H1 (cell line): ENCODE measurements at regions not wholly inside any gene's neighbourhood (a gene's known extent, or its start where the extent isn't known, plus 50 kb on each side); places are given as distances from the start of the nearest gene placed in this dataset.

Experiments
- CTCF ChIA-PET: fragments of 300-600 bp; sonication (Branson Sonifier 250); formaldehyde crosslinking; loops from one replicate; lab custom pipeline; 2021; ENCODE audit not compliant: partially characterized antibody; lab: Charles Lee
- POLR2A ChIA-PET: fragments of 300-600 bp; sonication (Branson Sonifier 250); formaldehyde crosslinking; loops from one replicate; lab custom pipeline; 2021; ENCODE audit warnings: inconsistent platforms; ENCODE audit not compliant: partially characterized antibody; lab: Charles Lee
- DNase-seq, 2 experiments: peaks; one replicate each; pipeline versions ENCODE4 v3.0.0 to v3.0.0-alpha.2; 2010 to 2022; ENCODE audit warnings: low spot score in 2 of 2, low read depth in 1 of 2, mixed read lengths in 1 of 2
- FAIRE-seq: peaks from 2 replicates; lab custom pipeline; 2011; peaks lifted over from hg19 to GRCh38; lab: Jason Lieb, UNC
- H2AFZ ChIP-seq: 2 replicates; pipeline ENCODE4 v1.8.1; 2012; ENCODE audit warnings: low read length, inconsistent platforms
- H2AK5ac ChIP-seq: 2 replicates; pipeline ENCODE4 v1.6.1; 2013; ENCODE audit warnings: low read depth, low read length
- H2BK120ac ChIP-seq: replicated peaks from 2 replicates; pipeline ENCODE3; 2013; ENCODE audit warnings: low read depth, low read length, inconsistent platforms
- H2BK12ac ChIP-seq: 2 replicates; pipeline ENCODE4 v1.6.1; 2013; ENCODE audit warnings: low read depth, low read length
- H2BK15ac ChIP-seq: 2 replicates; pipeline ENCODE4 v1.6.1; 2013; ENCODE audit warnings: low read length
- H2BK20ac ChIP-seq: 2 replicates; pipeline ENCODE4 v1.6.1; 2013; ENCODE audit warnings: low read length
- H2BK5ac ChIP-seq: 2 replicates; pipeline ENCODE4 v1.6.1; 2013; ENCODE audit warnings: low read depth, low read length
- H3K14ac ChIP-seq: 2 replicates; pipeline ENCODE4 v1.6.1; 2013; ENCODE audit warnings: inconsistent platforms; ENCODE audit not compliant: insufficient read length
- H3K18ac ChIP-seq: 2 replicates; pipeline ENCODE4 v1.6.1; 2013; ENCODE audit warnings: low read length; ENCODE audit errors: extremely low read depth
- H3K23ac ChIP-seq: 2 replicates; pipeline ENCODE4 v1.6.1; 2013; ENCODE audit warnings: inconsistent platforms; ENCODE audit not compliant: insufficient read length
- H3K23me2 ChIP-seq: 2 replicates; pipeline ENCODE4 v1.6.1; 2013; ENCODE audit warnings: low read depth, low read length
- H3K27ac ChIP-seq: 2 replicates; pipeline ENCODE4 v1.6.1; 2011; ENCODE audit warnings: low read depth, low read length, inconsistent platforms
- H3K27me3 ChIP-seq, 4 experiments: replicated peaks in 1 of 4; 1 replicate in 1 of 4; 2 replicates in 3 of 4; pipeline versions ENCODE4 v1.6.1 to v1.8.1; 2011 to 2013; ENCODE audit warnings: low read length in 3 of 4, mild to moderate bottlenecking in 3 of 4, inconsistent platforms in 2 of 4, mixed read lengths in 2 of 4, moderate library complexity in 1 of 4; ENCODE audit not compliant: control insufficient read depth in 3 of 4, insufficient read depth in 3 of 4; ENCODE audit errors: extremely low read depth in 1 of 4
- H3K36me3 ChIP-seq, 4 experiments: 2 replicates each; pipeline versions ENCODE4 v1.6.1 to v1.8.1; 2011 to 2013; ENCODE audit warnings: mild to moderate bottlenecking in 4 of 4, low read length in 3 of 4, moderate library complexity in 2 of 4, control low read depth in 1 of 4, inconsistent platforms in 1 of 4; ENCODE audit not compliant: insufficient read depth in 4 of 4, control insufficient read depth in 2 of 4
- H3K4ac ChIP-seq: replicated peaks from 2 replicates; pipeline ENCODE3; 2013; ENCODE audit warnings: low read length, low read depth, mixed read lengths, inconsistent platforms; ENCODE audit not compliant: insufficient read length
- H3K4me1 ChIP-seq, 4 experiments: replicated peaks in 1 of 4; 1 replicate in 1 of 4; 2 replicates in 3 of 4; pipeline versions ENCODE4 v1.6.1 to v1.8.1; 2011 to 2013; ENCODE audit warnings: low read length in 3 of 4, inconsistent platforms in 2 of 4, mixed read lengths in 1 of 4; ENCODE audit not compliant: insufficient read depth in 4 of 4, control insufficient read depth in 3 of 4
- H3K4me2 ChIP-seq, 2 experiments: 2 replicates each; pipeline versions ENCODE4 v1.6.1 to v1.8.1; 2011 to 2013; ENCODE audit warnings: low read depth in 2 of 2, low read length in 2 of 2, control low read depth in 1 of 2, inconsistent platforms in 1 of 2, mild to moderate bottlenecking in 1 of 2; ENCODE audit not compliant: insufficient read depth in 1 of 2
- H3K4me3 ChIP-seq, 4 experiments: fragments of 200-600, 300-600 bp in 1 of 4; sonication (generic), shearing (Covaris generic), sonication (Bioruptor Twin) in 1 of 4; 2 replicates each; pipeline versions ENCODE4 v1.5.1 to v1.8.1; 2011 to 2016; ENCODE audit warnings: low read length in 4 of 4, low read depth in 3 of 4, control low read depth in 2 of 4, inconsistent platforms in 2 of 4, mild to moderate bottlenecking in 2 of 4, mixed read lengths in 1 of 4, moderate library complexity in 1 of 4; ENCODE audit not compliant: insufficient read depth in 2 of 4; ENCODE audit errors: extremely low read depth in 1 of 4
- H3K56ac ChIP-seq: replicated peaks from 2 replicates; pipeline ENCODE3; 2013; ENCODE audit warnings: low read depth, mild to moderate bottlenecking, mixed read lengths, low read length, inconsistent platforms; ENCODE audit not compliant: insufficient read length
- H3K79me1 ChIP-seq: 2 replicates; pipeline ENCODE4 v1.6.1; 2013; ENCODE audit warnings: low read depth, low read length, control low read depth
- H3K79me2 ChIP-seq, 2 experiments: 2 replicates each; pipeline versions ENCODE4 v1.6.1 to v1.8.1; 2012 to 2013; ENCODE audit warnings: low read length in 2 of 2, mild to moderate bottlenecking in 2 of 2, inconsistent platforms in 1 of 2; ENCODE audit not compliant: insufficient read depth in 2 of 2, control insufficient read depth in 1 of 2
- H3K9ac ChIP-seq, 4 experiments: replicated peaks in 1 of 4; 1 replicate in 1 of 4; 2 replicates in 3 of 4; pipeline versions ENCODE4 v1.6.1 to v1.8.1; 2011 to 2013; ENCODE audit warnings: low read depth in 3 of 4, low read length in 3 of 4, control low read depth in 2 of 4, mild to moderate bottlenecking in 2 of 4, moderate library complexity in 2 of 4, inconsistent platforms in 1 of 4; ENCODE audit errors: extremely low read depth in 1 of 4
- H3K9me3 ChIP-seq, 2 experiments: 2 replicates each; pipeline versions ENCODE4 v1.6.1 to v1.8.1; 2012 to 2013; ENCODE audit warnings: mild to moderate bottlenecking in 2 of 2, moderate library complexity in 2 of 2, control low read depth in 1 of 2, inconsistent platforms in 1 of 2, low read depth in 1 of 2, low read length in 1 of 2, mixed read lengths in 1 of 2; ENCODE audit not compliant: insufficient read depth in 2 of 2
- H4K20me1 ChIP-seq, 2 experiments: replicated peaks in 1 of 2; 2 replicates each; pipeline versions ENCODE3 to v1.8.1; 2011 to 2013; ENCODE audit warnings: inconsistent platforms in 2 of 2, low read length in 2 of 2, mild to moderate bottlenecking in 1 of 2; ENCODE audit not compliant: insufficient read depth in 2 of 2, control insufficient read depth in 1 of 2
- H4K5ac ChIP-seq: 2 replicates; pipeline ENCODE4 v1.6.1; 2013; ENCODE audit warnings: low read length, low read depth, mixed read lengths, inconsistent platforms; ENCODE audit not compliant: insufficient read length
- H4K8ac ChIP-seq: 2 replicates; pipeline ENCODE4 v1.8.0; 2013; ENCODE audit warnings: mild to moderate bottlenecking, moderate library complexity, low read length, inconsistent platforms; ENCODE audit not compliant: insufficient read depth; ENCODE audit errors: extremely low read depth
- H4K91ac ChIP-seq: replicated peaks from 2 replicates; pipeline ENCODE3; 2013; ENCODE audit warnings: low read length, mixed read lengths, inconsistent platforms; ENCODE audit not compliant: insufficient read length
- CBX8 ChIP-seq: fragments of 300-800, 300-1000 bp; sonication (generic); IDR thresholded peaks from 2 replicates; pipeline ENCODE4 v1.7.1; 2016; ENCODE audit warnings: low read depth, low read length, borderline replicate concordance
- CHD2 ChIP-seq: IDR thresholded peaks from 2 replicates; pipeline ENCODE4 v1.6.1; 2012; ENCODE audit warnings: low read length, improper control_type of control experiment
- EP300 ChIP-seq, 2 experiments: IDR thresholded peaks; 1 replicate in 1 of 2; 2 replicates in 1 of 2; pipeline ENCODE4 v1.6.1; 2011 to 2012; ENCODE audit warnings: low read depth in 2 of 2, low read length in 2 of 2, mild to moderate bottlenecking in 2 of 2, borderline replicate concordance in 1 of 2, inconsistent platforms in 1 of 2, moderate library complexity in 1 of 2
- GABPA ChIP-seq: IDR thresholded peaks from 2 replicates; pipeline ENCODE4 v1.6.1; 2011; ENCODE audit warnings: mild to moderate bottlenecking, low read length, moderate library complexity, borderline replicate concordance; ENCODE audit not compliant: insufficient read depth
- KDM4A ChIP-seq: IDR thresholded peaks from one replicate; pipeline ENCODE4 v1.7.1; 2012; ENCODE audit warnings: low read depth, mild to moderate bottlenecking, moderate library complexity, low read length, inconsistent platforms; ENCODE audit not compliant: severe bottlenecking
- NANOG ChIP-seq: IDR thresholded peaks from 2 replicates; pipeline ENCODE4 v1.6.1; 2011; ENCODE audit warnings: low read length, low read depth, mild to moderate bottlenecking, inconsistent platforms; ENCODE audit not compliant: insufficient read depth, poor library complexity, severe bottlenecking
- PHF8 ChIP-seq: fragments of 200-600 bp; sonication (generic); conservative IDR thresholded peaks from 2 replicates; pipeline ENCODE4 v1.7.1; 2012; ENCODE audit warnings: low read depth, mild to moderate bottlenecking, inconsistent platforms, low read length, moderate library complexity
- POLR2AphosphoS5 ChIP-seq: IDR thresholded peaks from 2 replicates; pipeline ENCODE4 v1.6.1; 2011; ENCODE audit warnings: low read depth, low read length
- RBBP5 ChIP-seq: IDR thresholded peaks from 2 replicates; pipeline ENCODE4 v1.7.1; 2012; ENCODE audit warnings: low read depth, mild to moderate bottlenecking, inconsistent platforms, low read length, moderate library complexity, borderline replicate concordance
- SIRT6 ChIP-seq: IDR thresholded peaks from one replicate; pipeline ENCODE4 v1.7.1; 2012; ENCODE audit warnings: low read length, inconsistent platforms
- SP4 ChIP-seq: IDR thresholded peaks from 2 replicates; pipeline ENCODE4 v1.6.1; 2012; ENCODE audit warnings: low read length, inconsistent platforms
- TAF7 ChIP-seq: optimal IDR thresholded peaks from 2 replicates; pipeline ENCODE3; 2011; ENCODE audit warnings: low read depth, mild to moderate bottlenecking, inconsistent platforms, low read length, moderate library complexity, borderline replicate concordance
- TBP ChIP-seq: IDR thresholded peaks from 2 replicates; pipeline ENCODE4 v1.6.1; 2011; ENCODE audit warnings: low read depth, low read length, improper control_type of control experiment
- WGBS, 2 experiments: shearing (Covaris generic) in 1 of 2; methylation state at CpG; one replicate each; pipeline versions ENCODE4 v1.1.6 to v1.1.7; 2013 to 2015; ENCODE audit warnings: low lambda C conversion rate in 2 of 2, mixed read lengths in 2 of 2, inconsistent platforms in 1 of 2, low coverage in 1 of 2, missing lambda C conversion rate in 1 of 2; ENCODE audit not compliant: insufficient replicate concordance in 2 of 2, insufficient coverage in 1 of 2, insufficient read length in 1 of 2; ENCODE audit errors: extremely low coverage in 1 of 2, missing lambda C conversion rate in 1 of 2; 5-methylcytosine and 5-hydroxymethylcytosine counted together

DNA sequence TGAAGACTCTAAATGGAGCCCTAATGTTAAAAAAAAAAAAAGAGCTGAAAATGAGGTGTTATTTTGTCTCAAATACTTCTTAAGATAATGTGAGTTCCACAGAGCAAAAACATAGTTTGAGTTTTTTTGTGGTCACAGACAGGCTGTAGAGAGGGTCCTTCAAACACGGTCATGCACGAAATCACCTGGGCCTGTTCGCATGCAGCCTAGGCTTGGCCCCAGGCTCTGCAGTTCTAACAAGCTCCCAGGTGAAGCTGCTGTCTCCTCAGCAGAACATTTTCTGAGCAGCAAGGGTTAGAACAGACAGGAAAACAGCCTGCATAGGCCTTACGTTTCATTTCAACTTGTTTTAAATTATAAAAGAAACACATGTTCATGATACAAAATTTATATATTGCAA, 65.4 kb upstream of the TBPL2 start:
- Histone ChIP-seq H2AFZ (no peak overlapping the region), H2BK20ac (no peak overlapping the region), H3K4me3 (no peak overlapping the region), H3K9ac (no peak overlapping the region), H2BK120ac (peak overlapping the region; percentile 43), H2BK5ac (no peak overlapping the region), H4K8ac (no peak overlapping the region), H3K18ac (no peak overlapping the region), H2BK15ac (no peak overlapping the region), H2AK5ac (no peak overlapping the region), H3K27ac (no peak overlapping the region), H3K36me3 (no peaks in the 10 kb centered on the region), H3K27me3 (no peaks in the 10 kb centered on the region), H3K4ac (no peak overlapping the region), H3K23me2 (no peaks in the 10 kb centered on the region), H4K20me1 (no peaks in the 10 kb centered on the region), H3K9me3 (no peaks in the 10 kb centered on the region), H3K56ac (no peak overlapping the region), H3K14ac (no peak overlapping the region), H4K5ac (no peak overlapping the region), H3K4me2 (no peak overlapping the region), H3K4me1 (no peaks in the 10 kb centered on the region), H3K79me2 (no peaks in the 10 kb centered on the region), H2BK12ac (no peak overlapping the region), H4K91ac (no peak overlapping the region), H3K23ac (no peak overlapping the region), H3K79me1 (no peaks in the 10 kb centered on the region)
- TF ChIP-seq EP300 (IDR thresholded peaks at IDR 0.05; ENCODE audit: borderline replicate concordance in 1 of 2, low read depth in 2 of 2, low read length in 2 of 2) (no peak), TBP (no peak), SIRT6 (no peak), NANOG (no peak), KDM4A (no peak), CBX8 (no peak), GABPA (no peak), TAF7 (no peak), PHF8 (no peak), CHD2 (no peak), SP4 (no peak), POLR2AphosphoS5 (no peak), RBBP5 (no peak)
- CTCF ChIA-PET: no interaction called here
- no peak for DNase-seq
- no peak for FAIRE-seq
- 84% methylated on average over 4 of the region's 4 CpGs; no CpG with 5 or more reads in 1 of the 2 experiments for WGBS, 2 experiments
- POLR2A ChIA-PET: interaction anchor here (0.5 kb wide), 1 partner anchor 14 kb away, joined by 3 read pairs; no protein-coding TSS in a partner anchor
